ENCODE measurements at regions not wholly inside any gene's neighbourhood (a gene's known extent, or its start where the extent isn't known, plus 50 kb on each side); places are given as distances from the start of the nearest gene placed in this dataset.

- H3K4me3 ChIP-seq: no peak overlapping the region
- H3K4me1 ChIP-seq: no peaks in the 10 kb centered on the region
- H3K27me3 ChIP-seq: no peaks in the 10 kb centered on the region
- DNase-seq (ENCODE audit: low spot score in 2 of 2): peak in 1 of 2 donors; percentile 66
- H3K36me3 ChIP-seq: no peaks in the 10 kb centered on the region
- TF ChIP-seq CTCF (IDR thresholded peaks at IDR 0.05): no peak
- no peak for TF ChIP-seq EP300 (IDR thresholded peaks at IDR 0.05)
- no peak for TF ChIP-seq POLR2A (IDR thresholded peaks at IDR 0.05)
- no peak for TF ChIP-seq POLR2AphosphoS5 (IDR thresholded peaks at IDR 0.05)
- H3K9me3 ChIP-seq: no peaks in the 10 kb centered on the region
- H3K27ac ChIP-seq: no peak overlapping the region
- 87% methylated on average over 18 of the region's 18 CpGs for WGBS
These were observed 1344.3 kb upstream of the ADGRL3 start for GRCh38 chr4:59855630-59856352.

GRCh38 chr4:59869056-59869455 lies 1331.1 kb upstream of the ADGRL3 start:
- WGBS: 85% methylated on average over 3 of the region's 3 CpGs
- H3K4me1 ChIP-seq: no peaks in the 10 kb centered on the region
- H3K27ac ChIP-seq: no peak overlapping the region
- no peaks in the 10 kb centered on the region for H3K27me3 ChIP-seq
- TF ChIP-seq POLR2AphosphoS5 (IDR thresholded peaks at IDR 0.05) (no peak), POLR2A (IDR thresholded peaks at IDR 0.05) (no peak), EP300 (IDR thresholded peaks at IDR 0.05) (no peak), CTCF (IDR thresholded peaks at IDR 0.05) (no peak)
- H3K4me3 ChIP-seq: no peak overlapping the region
- no peak for DNase-seq (ENCODE audit: low spot score in 2 of 2)
- no peaks in the 10 kb centered on the region for H3K9me3 ChIP-seq
- H3K36me3 ChIP-seq: no peaks in the 10 kb centered on the region

- DNase-seq (ENCODE audit: low spot score in 2 of 2): no peak
- WGBS: 85% methylated on average over 3 of the region's 3 CpGs
- Histone ChIP-seq H3K36me3 (no peaks in the 10 kb centered on the region), H3K27ac (no peak overlapping the region), H3K27me3 (no peaks in the 10 kb centered on the region), H3K4me1 (no peaks in the 10 kb centered on the region), H3K9me3 (no peaks in the 10 kb centered on the region), H3K4me3 (no peak overlapping the region)
- no peak for TF ChIP-seq EP300 (IDR thresholded peaks at IDR 0.05)
- no peak for TF ChIP-seq CTCF (IDR thresholded peaks at IDR 0.05)
- no peak for TF ChIP-seq POLR2A (IDR thresholded peaks at IDR 0.05)
- no peak for TF ChIP-seq POLR2AphosphoS5 (IDR thresholded peaks at IDR 0.05)
These were observed 1330.6 kb upstream of the ADGRL3 start for GRCh38 chr4:59869559-59869958.

- Histone ChIP-seq H3K9me3 (no peaks in the 10 kb centered on the region), H3K36me3 (no peaks in the 10 kb centered on the region), H3K27me3 (no peaks in the 10 kb centered on the region), H3K4me1 (no peaks in the 10 kb centered on the region), H3K27ac (no peak overlapping the region), H3K4me3 (no peak overlapping the region)
- no peak for DNase-seq (ENCODE audit: low spot score in 2 of 2)
- TF ChIP-seq POLR2AphosphoS5 (IDR thresholded peaks at IDR 0.05) (no peak), POLR2A (IDR thresholded peaks at IDR 0.05) (no peak), EP300 (IDR thresholded peaks at IDR 0.05) (no peak), CTCF (IDR thresholded peaks at IDR 0.05) (no peak)
These were observed 1318.5 kb upstream of the ADGRL3 start for GRCh38 chr4:59881632-59882031.

- Histone ChIP-seq H3K4me1 (peaks cover 5% of the 10 kb centered on the region), H3K9me3 (no peaks in the 10 kb centered on the region), H3K36me3 (no peaks in the 10 kb centered on the region), H3K4me3 (no peak overlapping the region), H3K27ac (no peak overlapping the region), H3K27me3 (no peaks in the 10 kb centered on the region)
- DNase-seq (ENCODE audit: low spot score in 2 of 2): no peak
- TF ChIP-seq POLR2A (IDR thresholded peaks at IDR 0.05) (no peak), CTCF (IDR thresholded peaks at IDR 0.05) (no peak), EP300 (IDR thresholded peaks at IDR 0.05) (no peak), POLR2AphosphoS5 (IDR thresholded peaks at IDR 0.05) (no peak)
- WGBS: 47% methylated on average over 3 of the region's 3 CpGs
These were observed 1295.8 kb upstream of the ADGRL3 start for GRCh38 chr4:59904331-59904730.
